ENCODE measurements at regions not wholly inside any gene's neighbourhood (a gene's known extent, or its start where the extent isn't known, plus 50 kb on each side); places are given as distances from the start of the nearest gene placed in this dataset.

DNA sequence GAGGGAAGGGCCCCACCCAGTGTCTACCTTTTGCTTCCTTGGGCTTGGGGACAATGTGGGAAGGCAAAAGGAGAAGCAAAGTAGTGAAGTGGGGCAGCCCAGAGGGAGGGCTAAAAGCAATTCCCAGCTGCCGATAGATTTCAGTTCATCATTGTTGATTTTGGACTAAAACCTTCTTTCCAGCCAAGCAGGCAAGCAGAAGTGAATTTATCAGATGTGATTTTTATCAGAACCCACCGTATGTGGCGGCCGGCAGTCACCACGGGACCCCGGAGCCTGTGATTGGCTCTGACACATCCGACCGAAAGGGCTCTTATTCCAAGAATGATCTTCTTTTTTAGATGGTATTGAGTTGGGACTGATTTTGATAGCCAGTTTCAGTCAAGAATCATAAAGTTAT lies 559.9 kb downstream of the PSAT1 start:
- H3K4me3 ChIP-seq (replicated peaks in 1 of 4; ENCODE audit: control extremely low read depth in 1 of 4, insufficient read depth in 1 of 4, low read depth in 3 of 4, low read length in 4 of 4), result no peak overlapping the region
- DNase-seq (ENCODE audit: low read depth in 2 of 2), result no peak
- H3K9ac ChIP-seq (ENCODE audit: insufficient read depth, low read length), result no peak overlapping the region
- no peaks in the 10 kb centered on the region for H3K79me2 ChIP-seq (ENCODE audit: control insufficient read depth, insufficient read depth, low read length)
- no peak overlapping the region for H2AFZ ChIP-seq (ENCODE audit: low read length)
- no peak overlapping the region for H3K27ac ChIP-seq (ENCODE audit: insufficient read depth, low read length)
- no peaks in the 10 kb centered on the region for H3K9me3 ChIP-seq (ENCODE audit: control insufficient read depth, insufficient read depth, low read depth, low read length)
- H3K4me2 ChIP-seq (ENCODE audit: extremely low read depth, insufficient read depth, low read length), result no peak overlapping the region
- H3K4me1 ChIP-seq (ENCODE audit: control insufficient read depth, extremely low read depth, insufficient read depth, low read length), result no peaks in the 10 kb centered on the region
- no peaks in the 10 kb centered on the region for H4K20me1 ChIP-seq (ENCODE audit: control insufficient read depth, extremely low read depth, insufficient read depth, low read length)
- no peaks in the 10 kb centered on the region for H3K36me3 ChIP-seq (ENCODE audit: control insufficient read depth, insufficient read depth, low read length)
- no peaks in the 10 kb centered on the region for H3K27me3 ChIP-seq (ENCODE audit: control insufficient read depth, insufficient read depth, low read length)
- TF ChIP-seq EZH2 (IDR thresholded peaks at IDR 0.05; ENCODE audit: low read length, missing control alignments) (no peak), CTCF (conservative IDR thresholded peaks at IDR 0.05 in 1 of 2, IDR thresholded peaks at IDR 0.05 in 1 of 2; ENCODE audit: low read depth in 1 of 2, low read length in 2 of 2) (no peak)

DNA sequence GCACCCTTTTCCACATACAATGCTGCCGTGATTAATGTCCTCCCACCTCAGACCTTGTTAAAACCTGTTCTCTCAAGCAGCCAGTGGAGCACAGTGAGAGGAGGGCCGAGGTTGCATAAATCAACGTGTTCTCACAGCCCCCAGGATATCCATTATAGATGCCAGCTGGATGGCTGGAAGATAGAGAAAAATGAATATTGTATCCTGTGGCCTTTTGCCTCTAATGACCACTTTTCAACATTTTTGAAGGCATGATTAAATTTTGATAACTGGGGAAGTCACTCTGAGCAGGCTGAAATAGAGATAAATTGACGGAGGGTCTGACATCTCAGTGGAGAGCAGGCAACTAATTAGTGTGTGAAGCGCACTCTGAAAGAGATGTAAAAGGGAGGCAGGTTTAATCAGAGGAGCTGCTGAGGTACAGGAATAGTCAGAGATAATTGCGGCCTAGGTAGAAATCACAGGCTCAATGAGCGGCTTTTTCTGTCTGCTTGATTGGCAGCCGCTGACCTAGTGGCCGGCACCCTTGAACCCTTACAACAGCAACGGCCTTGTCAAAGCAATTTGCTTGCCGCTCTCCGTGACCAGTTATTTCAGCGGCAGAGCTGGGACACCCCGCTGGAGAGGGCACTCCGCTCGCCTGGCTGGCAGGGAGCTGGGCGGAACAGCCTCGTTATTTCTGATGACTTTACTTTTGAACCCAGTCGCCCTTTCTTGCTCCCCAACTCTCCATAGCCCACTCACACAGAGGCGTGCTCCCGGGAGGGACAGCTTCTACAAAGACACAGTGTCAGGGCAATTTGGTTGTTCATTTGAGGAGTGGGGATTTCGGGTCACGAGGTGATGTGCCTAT lies 560.7 kb downstream of the PSAT1 start:
- Histone ChIP-seq H3K4me2 (ENCODE audit: extremely low read depth, insufficient read depth, low read length) (no peak overlapping the region), H2AFZ (ENCODE audit: low read length) (no peak overlapping the region), H3K27me3 (ENCODE audit: control insufficient read depth, insufficient read depth, low read length) (no peaks in the 10 kb centered on the region), H3K4me1 (ENCODE audit: control insufficient read depth, extremely low read depth, insufficient read depth, low read length) (no peaks in the 10 kb centered on the region), H3K4me3 (replicated peaks in 1 of 4; ENCODE audit: control extremely low read depth in 1 of 4, insufficient read depth in 1 of 4, low read depth in 3 of 4, low read length in 4 of 4) (no peak overlapping the region), H3K9me3 (ENCODE audit: control insufficient read depth, insufficient read depth, low read depth, low read length) (no peaks in the 10 kb centered on the region), H3K79me2 (ENCODE audit: control insufficient read depth, insufficient read depth, low read length) (no peaks in the 10 kb centered on the region), H4K20me1 (ENCODE audit: control insufficient read depth, extremely low read depth, insufficient read depth, low read length) (no peaks in the 10 kb centered on the region), H3K9ac (ENCODE audit: insufficient read depth, low read length) (no peak overlapping the region), H3K36me3 (ENCODE audit: control insufficient read depth, insufficient read depth, low read length) (no peaks in the 10 kb centered on the region), H3K27ac (ENCODE audit: insufficient read depth, low read length) (no peak overlapping the region)
- TF ChIP-seq EZH2 (IDR thresholded peaks at IDR 0.05; ENCODE audit: low read length, missing control alignments) (no peak), CTCF (conservative IDR thresholded peaks at IDR 0.05 in 1 of 2, IDR thresholded peaks at IDR 0.05 in 1 of 2; ENCODE audit: low read depth in 1 of 2, low read length in 2 of 2) (no peak)
- peak in 1 of 2 donors; percentile 30 for DNase-seq (ENCODE audit: low read depth in 2 of 2)

DNA sequence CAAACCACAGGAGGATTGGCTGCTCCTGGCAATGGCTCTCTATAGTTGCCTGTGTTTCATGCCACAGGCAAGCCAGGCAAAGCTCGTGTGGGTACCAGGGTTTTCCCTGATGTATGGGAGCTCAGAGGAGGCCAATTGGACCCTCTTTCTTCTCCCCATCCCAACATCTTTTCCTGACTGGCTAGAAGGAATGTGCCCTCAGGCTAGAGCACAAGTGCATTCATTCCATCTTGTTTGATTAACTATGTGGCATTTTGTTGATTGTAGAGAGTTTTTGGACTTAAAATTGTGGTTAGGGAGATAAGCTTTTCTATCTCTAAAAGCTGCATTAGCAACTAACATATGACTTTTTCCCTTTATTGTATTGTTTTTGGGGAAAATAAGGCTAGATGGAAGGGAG lies 561.3 kb downstream of the PSAT1 start:
- peak in 1 of 2 donors; percentile 72 for DNase-seq (ENCODE audit: low read depth in 2 of 2)
- Histone ChIP-seq H3K9me3 (ENCODE audit: control insufficient read depth, insufficient read depth, low read depth, low read length) (no peaks in the 10 kb centered on the region), H3K36me3 (ENCODE audit: control insufficient read depth, insufficient read depth, low read length) (no peaks in the 10 kb centered on the region), H3K27ac (ENCODE audit: insufficient read depth, low read length) (no peak overlapping the region), H3K27me3 (ENCODE audit: control insufficient read depth, insufficient read depth, low read length) (no peaks in the 10 kb centered on the region), H3K4me2 (ENCODE audit: extremely low read depth, insufficient read depth, low read length) (no peak overlapping the region), H3K4me1 (ENCODE audit: control insufficient read depth, extremely low read depth, insufficient read depth, low read length) (no peaks in the 10 kb centered on the region), H4K20me1 (ENCODE audit: control insufficient read depth, extremely low read depth, insufficient read depth, low read length) (no peaks in the 10 kb centered on the region), H3K79me2 (ENCODE audit: control insufficient read depth, insufficient read depth, low read length) (no peaks in the 10 kb centered on the region), H3K4me3 (replicated peaks in 1 of 4; ENCODE audit: control extremely low read depth in 1 of 4, insufficient read depth in 1 of 4, low read depth in 3 of 4, low read length in 4 of 4) (no peak overlapping the region), H2AFZ (ENCODE audit: low read length) (no peak overlapping the region), H3K9ac (ENCODE audit: insufficient read depth, low read length) (no peak overlapping the region)
- TF ChIP-seq CTCF (conservative IDR thresholded peaks at IDR 0.05 in 1 of 2, IDR thresholded peaks at IDR 0.05 in 1 of 2; ENCODE audit: low read depth in 1 of 2, low read length in 2 of 2) (no peak), EZH2 (IDR thresholded peaks at IDR 0.05; ENCODE audit: low read length, missing control alignments) (no peak)
